Small intestine (tissue), 7 donors: ENCODE measurements at regions not wholly inside any gene's neighbourhood (a gene's known extent, or its start where the extent isn't known, plus 50 kb on each side); places are given as distances from the start of the nearest gene placed in this dataset.

Experiments used
- DNase-seq, 2 donors: peaks; one replicate each; pipeline versions ENCODE4 v3.0.0 to v3.0.0-alpha.2; 2013
- FAIRE-seq: peaks from 2 replicates; lab custom pipeline; 2012; peaks lifted over from hg19 to GRCh38; lab: Jason Lieb, UNC
- H3K27ac ChIP-seq, 3 donors: one replicate each; pipeline ENCODE4 v1.5.1; 2013; ENCODE audit warnings: low read length in 2 of 3, mild to moderate bottlenecking in 2 of 3, control low read depth in 1 of 3, inconsistent platforms in 1 of 3, low read depth in 1 of 3, moderate library complexity in 1 of 3
- H3K27me3 ChIP-seq, 3 donors: one replicate each; pipeline ENCODE4 v1.6.1; 2013; ENCODE audit warnings: low read length in 3 of 3, inconsistent platforms in 1 of 3; ENCODE audit not compliant: control insufficient read depth in 3 of 3, insufficient read depth in 3 of 3
- H3K36me3 ChIP-seq, 3 donors: one replicate each; pipeline ENCODE4 v1.6.1; 2013; ENCODE audit warnings: low read length in 3 of 3, inconsistent platforms in 1 of 3, low read depth in 1 of 3, mild to moderate bottlenecking in 1 of 3, moderate library complexity in 1 of 3; ENCODE audit not compliant: control insufficient read depth in 3 of 3, insufficient read depth in 2 of 3
- H3K4me1 ChIP-seq, 3 donors: one replicate each; pipeline ENCODE4 v1.6.1; 2013; ENCODE audit warnings: low read length in 2 of 3, inconsistent platforms in 1 of 3, low read depth in 1 of 3, mild to moderate bottlenecking in 1 of 3, moderate library complexity in 1 of 3; ENCODE audit not compliant: control insufficient read depth in 3 of 3, insufficient read depth in 2 of 3
- H3K4me3 ChIP-seq, 3 donors: one replicate each; pipeline ENCODE4 v1.5.1; 2013; ENCODE audit warnings: low read length in 3 of 3, control low read depth in 1 of 3, inconsistent platforms in 1 of 3, low read depth in 1 of 3, mild to moderate bottlenecking in 1 of 3, moderate library complexity in 1 of 3
- H3K9me3 ChIP-seq, 2 donors: one replicate each; pipeline ENCODE4 v1.6.1; 2013; ENCODE audit warnings: low read depth in 1 of 2, low read length in 1 of 2; ENCODE audit not compliant: control insufficient read depth in 2 of 2, insufficient read depth in 1 of 2
- WGBS, 3 donors: extraction: QIAGEN DNeasy Blood & Tissue Kit; methylation state at CpG; one replicate each; pipeline ENCODE4 v1.1.7; 2013; 5-methylcytosine and 5-hydroxymethylcytosine counted together
- donor health status: healthy with polysubstance abuse.
- donor health status: control.
- donor health status: control.
- donor health status: Bipolar disorder and iron deficiency.
- donor health status: healthy.

DNA sequence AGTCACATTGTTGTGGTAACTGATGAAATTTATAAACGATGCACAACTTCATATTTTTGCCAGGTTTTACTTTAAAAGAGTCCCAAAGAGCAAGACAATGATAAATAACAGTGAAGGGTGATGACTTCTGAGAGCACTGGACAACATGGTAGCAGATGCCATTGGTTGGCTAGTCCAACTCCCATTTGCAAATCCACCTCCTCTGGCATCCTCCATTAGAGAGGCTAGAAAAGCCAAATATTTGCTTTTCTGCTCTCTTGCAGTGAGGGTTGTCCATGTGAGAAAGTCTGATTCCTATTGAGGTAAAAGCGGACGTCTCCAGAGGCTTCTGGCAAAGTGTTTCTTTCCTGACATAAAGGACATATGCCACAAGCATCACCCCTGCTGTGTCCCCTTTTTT, 89.6 kb upstream of the BMP4 start:
- DNase-seq (no peak), FAIRE-seq (no peak)
- Histone ChIP-seq H3K4me1 (peaks cover 0 to 17% (median 0%) of the 10 kb centered on the region in 3 donors), H3K4me3 (no peak overlapping the region), H3K27me3 (no peaks in the 10 kb centered on the region), H3K27ac (no peak overlapping the region), H3K9me3 (no peaks in the 10 kb centered on the region), H3K36me3 (no peaks in the 10 kb centered on the region)
- WGBS, 3 donors: 44 to 53% (median 52%) methylated on average over 3 of the region's 3 CpGs

DNA sequence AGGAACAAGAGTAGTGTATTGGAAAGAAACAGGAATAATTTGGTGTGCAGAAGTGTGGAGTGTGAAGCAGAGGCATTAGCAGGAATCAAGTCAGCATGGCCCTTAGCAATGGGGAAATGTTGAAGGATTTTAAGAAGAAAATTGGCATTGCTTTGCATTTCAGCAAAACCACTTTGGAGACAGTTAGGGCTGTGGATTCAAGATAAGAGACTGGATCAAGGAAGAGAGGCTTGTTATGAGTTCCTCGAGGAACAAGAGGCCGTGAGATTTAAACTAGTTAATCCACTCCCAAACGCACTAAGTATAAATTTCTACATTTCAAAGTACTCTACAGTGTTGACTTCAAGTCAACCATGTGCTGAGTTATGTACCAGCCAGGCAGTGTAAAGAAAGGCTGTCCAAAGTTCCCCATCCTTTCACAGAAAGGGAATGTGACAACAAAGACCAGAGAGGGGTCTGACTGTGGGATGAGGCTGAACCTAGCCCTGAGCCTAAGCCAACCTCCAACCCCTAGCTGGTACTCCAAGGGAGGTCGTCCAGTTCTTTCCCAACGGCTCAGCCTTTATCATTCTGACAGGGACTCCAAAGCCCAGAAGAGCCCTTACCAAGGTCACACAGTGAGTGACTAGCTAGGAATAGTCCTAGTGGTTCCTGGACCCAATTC, 91.2 kb upstream of the BMP4 start:
- no peak for FAIRE-seq
- peaks cover 0 to 17% (median 0%) of the 10 kb centered on the region in 3 donors for H3K4me1 ChIP-seq
- DNase-seq: no peak
- no peak overlapping the region for H3K27ac ChIP-seq
- H3K9me3 ChIP-seq: no peaks in the 10 kb centered on the region
- 81 to 87% (median 84%) methylated on average over 5 of the region's 5 CpGs for WGBS, 3 donors
- no peak overlapping the region for H3K4me3 ChIP-seq
- no peaks in the 10 kb centered on the region for H3K36me3 ChIP-seq
- H3K27me3 ChIP-seq: no peaks in the 10 kb centered on the region

DNA sequence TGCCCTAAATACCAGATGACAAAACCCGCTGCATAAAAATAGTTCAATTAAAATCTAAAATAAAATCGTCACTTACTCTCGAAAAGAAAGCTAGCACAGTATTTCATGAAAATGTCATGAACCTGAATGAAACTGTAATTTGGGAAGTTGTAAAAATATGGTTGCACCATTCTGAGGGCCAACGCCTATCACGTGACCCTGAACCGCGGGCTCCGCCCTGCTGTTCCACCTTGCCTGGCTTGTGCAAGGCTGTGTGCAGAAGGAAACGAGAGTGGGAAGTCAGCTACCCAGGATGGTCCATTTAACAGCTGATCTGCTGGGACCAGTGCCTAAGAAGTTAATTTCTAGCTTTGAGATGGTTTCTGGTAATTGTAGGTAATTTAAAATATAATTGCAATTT, 91.7 kb upstream of the BMP4 start:
- Histone ChIP-seq H3K27me3 (no peaks in the 10 kb centered on the region), H3K4me3 (no peak overlapping the region), H3K27ac (peak overlapping the region in 1 of 3 donors; percentile 21), H3K9me3 (no peaks in the 10 kb centered on the region), H3K4me1 (peaks cover 0 to 17% (median 0%) of the 10 kb centered on the region in 3 donors), H3K36me3 (no peaks in the 10 kb centered on the region)
- peak in 1 of 2 donors; percentile 29 for DNase-seq
- no peak for FAIRE-seq
- WGBS, 3 donors: 72 to 85% (median 74%) methylated on average over 9 of the region's 9 CpGs

DNA sequence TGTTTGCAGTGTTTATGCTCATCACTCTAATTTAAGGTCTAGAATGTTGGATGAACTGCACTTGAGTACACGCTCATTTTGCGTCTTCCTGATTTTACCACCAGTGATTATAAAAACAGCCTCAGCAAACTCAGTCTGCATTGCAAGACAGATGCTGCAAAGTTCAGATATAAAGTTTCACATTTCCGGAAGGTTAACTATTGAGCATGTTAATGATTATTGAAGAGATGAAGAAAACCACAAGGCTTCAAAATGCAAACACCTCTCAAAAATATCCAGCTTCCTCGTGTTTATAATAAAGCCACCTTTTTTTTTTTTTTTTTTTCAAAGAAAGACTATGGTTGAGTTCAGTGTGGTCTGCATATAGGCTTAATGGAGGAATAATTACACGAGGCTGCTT, 92.1 kb upstream of the BMP4 start:
- DNase-seq (peak; percentile 36 to 70), FAIRE-seq (no peak)
- no peaks in the 10 kb centered on the region for H3K9me3 ChIP-seq
- H3K27ac ChIP-seq: peak overlapping the region in 1 of 3 donors; percentile 7
- no peaks in the 10 kb centered on the region for H3K36me3 ChIP-seq
- WGBS, 3 donors: 15 to 53% (median 30%) methylated on average over 5 of the region's 5 CpGs
- peaks cover 0 to 17% (median 0%) of the 10 kb centered on the region in 3 donors for H3K4me1 ChIP-seq
- no peak overlapping the region for H3K4me3 ChIP-seq
- H3K27me3 ChIP-seq: no peaks in the 10 kb centered on the region

DNA sequence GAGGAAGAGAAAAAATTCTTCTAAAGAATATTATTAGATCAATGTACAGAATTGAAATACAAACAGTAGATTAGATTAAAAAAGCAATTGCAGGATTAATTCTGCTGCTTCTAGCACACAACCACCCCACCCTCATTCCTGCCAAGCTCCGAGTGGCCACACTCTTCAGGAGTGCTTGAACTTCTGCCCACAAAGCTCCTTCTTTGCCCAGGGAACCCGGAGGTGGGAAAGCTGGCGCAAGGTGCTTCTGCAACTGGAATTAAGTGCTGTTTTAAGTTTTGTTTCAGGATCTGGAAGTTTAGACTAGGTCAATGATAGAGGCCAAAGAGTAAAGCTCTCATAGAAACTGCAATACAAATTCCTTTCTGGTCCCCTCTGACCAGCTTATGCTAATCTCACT, 94.1 kb upstream of the BMP4 start:
- DNase-seq (peak in 1 of 2 donors; percentile 4), FAIRE-seq (no peak)
- Histone ChIP-seq H3K27ac (no peak overlapping the region), H3K4me3 (no peak overlapping the region), H3K9me3 (no peaks in the 10 kb centered on the region), H3K36me3 (no peaks in the 10 kb centered on the region), H3K4me1 (peaks cover 0 to 17% (median 0%) of the 10 kb centered on the region in 3 donors), H3K27me3 (no peaks in the 10 kb centered on the region)
- WGBS, 3 donors: 36 to 77% (median 42%) methylated on average over 3 of the region's 3 CpGs

DNA sequence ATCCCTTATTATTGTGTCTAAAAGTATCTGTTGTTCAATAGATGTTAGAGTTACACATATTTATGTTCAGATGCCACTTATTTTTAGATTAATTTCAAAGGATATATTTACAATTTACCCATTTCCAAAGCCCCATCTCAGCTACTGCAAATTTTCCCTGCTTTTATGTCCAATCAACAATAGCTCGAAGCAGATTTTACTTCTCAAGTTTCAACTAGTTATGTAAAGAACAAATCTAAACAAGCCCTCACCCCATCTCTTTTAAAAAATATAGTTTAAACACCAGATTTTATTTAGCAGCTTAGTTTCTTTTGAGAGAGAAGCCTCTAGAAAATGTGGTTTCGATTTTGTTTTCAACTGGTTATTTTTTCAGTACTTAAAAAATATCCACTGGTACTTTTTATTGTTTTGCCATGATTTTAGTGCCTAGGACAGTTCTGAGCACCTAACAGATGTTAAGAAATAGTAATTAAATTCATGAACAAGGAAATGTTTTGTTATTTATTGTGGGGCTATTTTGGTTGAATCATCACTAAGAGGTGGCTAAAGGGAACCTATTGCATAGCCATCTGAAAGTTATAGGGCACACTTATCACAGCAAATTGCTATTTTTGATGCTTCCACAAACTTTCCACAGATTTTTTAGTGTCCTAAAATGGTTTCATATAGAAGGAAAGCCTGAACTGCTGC, 96.2 kb upstream of the BMP4 start:
- H3K4me1 ChIP-seq: peaks cover 0 to 17% (median 0%) of the 10 kb centered on the region in 3 donors
- FAIRE-seq: no peak
- no peak overlapping the region for H3K27ac ChIP-seq

DNA sequence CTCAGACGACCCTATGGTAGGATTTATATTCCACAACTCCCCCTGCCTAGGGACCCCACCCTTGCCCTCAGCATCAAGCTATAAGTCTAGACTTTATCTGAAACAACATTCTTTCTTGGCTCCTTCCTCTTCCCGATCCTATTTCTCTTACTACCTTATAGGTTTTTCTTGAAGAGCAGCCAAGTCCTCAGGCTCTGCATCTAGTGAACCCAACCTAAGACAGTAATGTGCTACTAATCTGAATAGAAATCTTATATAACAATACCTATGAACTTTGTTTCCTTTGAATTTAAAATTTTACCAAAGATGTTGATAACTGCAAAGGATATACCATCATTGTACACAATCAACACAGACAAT, 96.7 kb upstream of the BMP4 start:
- Histone ChIP-seq H3K9me3 (no peaks in the 10 kb centered on the region), H3K27ac (no peak overlapping the region), H3K27me3 (no peaks in the 10 kb centered on the region), H3K4me1 (peaks cover 0 to 13% (median 0%) of the 10 kb centered on the region in 3 donors), H3K4me3 (no peak overlapping the region), H3K36me3 (no peaks in the 10 kb centered on the region)
- DNase-seq (no peak), FAIRE-seq (no peak)
- WGBS, 3 donors: 59 to 61% (median 59%) methylated on average over 2 of the region's 2 CpGs

More for the DNA sequence above, 96.2 kb upstream of the BMP4 start:
- no peak overlapping the region for H3K4me3 ChIP-seq
- no peaks in the 10 kb centered on the region for H3K9me3 ChIP-seq
- no peaks in the 10 kb centered on the region for H3K36me3 ChIP-seq
- no peaks in the 10 kb centered on the region for H3K27me3 ChIP-seq
- DNase-seq: no peak
- whole genome bisulfite sequencing, 3 donors: 60 to 78% (median 73%) methylated on average over 2 of the region's 2 CpGs

DNA sequence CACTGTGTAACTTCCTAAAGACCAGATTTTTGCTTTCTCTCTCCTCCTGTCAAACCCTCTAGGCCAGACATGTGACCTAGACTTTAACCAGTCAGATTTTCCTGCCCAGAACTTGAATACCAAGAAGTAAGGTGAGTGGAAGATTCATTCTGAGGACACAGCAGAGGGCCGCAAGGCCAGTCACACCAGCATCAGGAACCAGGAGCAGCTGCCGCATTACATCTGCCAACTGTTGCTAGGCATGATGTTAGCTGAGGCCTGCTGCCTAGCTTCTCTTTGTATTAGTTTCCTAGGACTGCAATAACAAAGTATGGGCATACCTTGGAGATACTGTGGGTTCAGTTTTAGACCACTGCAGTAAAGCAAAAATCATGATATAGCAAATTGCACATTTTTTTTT, 101.9 kb upstream of the BMP4 start:
- FAIRE-seq (no peak), DNase-seq (no peak)
- Histone ChIP-seq H3K27me3 (no peaks in the 10 kb centered on the region), H3K4me3 (no peak overlapping the region), H3K36me3 (no peaks in the 10 kb centered on the region), H3K27ac (no peak overlapping the region), H3K4me1 (peaks cover 0 to 2% (median 0%) of the 10 kb centered on the region in 3 donors), H3K9me3 (no peaks in the 10 kb centered on the region)
- WGBS, 3 donors: 94 to 98% (median 96%) methylated on average over 2 of the region's 2 CpGs
